SU-DHL-6 (cell line): ENCODE measurements at regions not wholly inside any gene's neighbourhood (a gene's known extent, or its start where the extent isn't known, plus 50 kb on each side); places are given as distances from the start of the nearest gene placed in this dataset.

Experiments used
- CTCF ChIP-seq: fragments of 200-600 bp; sonication (generic); IDR thresholded peaks from one replicate; pipeline ENCODE4 v1.5.1; 2017; ENCODE audit warnings: antibody characterized with exemption, mild to moderate bottlenecking, low read length, moderate library complexity; ENCODE audit not compliant: insufficient read depth, poor library complexity, severe bottlenecking
- EZH2phosphoT487 ChIP-seq: fragments of 200-600 bp; sonication (generic), shearing (Covaris generic); conservative IDR thresholded peaks from 2 replicates; pipeline ENCODE4 v1.6.1; 2018; ENCODE audit warnings: mild to moderate bottlenecking, antibody characterized with exemption, low read length, moderate library complexity, mixed read lengths

GRCh38 chr13:33582121-33582520 is 235.8 kb upstream of the RFC3 start:
- TF ChIP-seq CTCF = no peak
- TF ChIP-seq EZH2phosphoT487 = no peak
